ENCODE measurements at regions not wholly inside any gene's neighbourhood (a gene's known extent, or its start where the extent isn't known, plus 50 kb on each side); places are given as distances from the start of the nearest gene placed in this dataset.

GRCh38 chr15:26048669-26049068 lies 185.5 kb upstream of the ATP10A start:
- TF ChIP-seq POLR2AphosphoS5 (IDR thresholded peaks at IDR 0.05; ENCODE audit: low read depth, low read length) (no peak), REST (IDR thresholded peaks at IDR 0.05; ENCODE audit: insufficient read depth in 1 of 2, low read depth in 2 of 2, low read length in 2 of 2) (no peak), TAF1 (IDR thresholded peaks at IDR 0.05; ENCODE audit: borderline replicate concordance, insufficient read depth, low read length) (no peak), SIN3A (IDR thresholded peaks at IDR 0.05; ENCODE audit: borderline replicate concordance, insufficient read depth, low read length) (no peak), FOXP2 (optimal IDR thresholded peaks at IDR 0.05; ENCODE audit: borderline replicate concordance, extremely low read depth, extremely low read length, insufficient read depth) (no peak)
